HG03064 (cell line): ENCODE measurements at regions not wholly inside any gene's neighbourhood (a gene's known extent, or its start where the extent isn't known, plus 50 kb on each side); places are given as distances from the start of the nearest gene placed in this dataset.

Experiments
- ATAC-seq: cut with Tn5 transposase; IDR thresholded peaks from one replicate; pipeline ENCODE4 v1.9.1; 2021; ENCODE audit warnings: low read depth; ENCODE audit not compliant: unreplicated experiment

GRCh38 chr15:47824147-47824546, 106.8 kb downstream of the SEMA6D start:
- ATAC-seq: no peak

- no peak for ATAC-seq
Observed at GRCh38 chr15:47829667-47830066, 112.4 kb downstream of the SEMA6D start.

- ATAC-seq: no peak
Observed at GRCh38 chr15:47834093-47834492, 116.8 kb downstream of the SEMA6D start.

GRCh38 chr15:47839233-47839825, 122.0 kb downstream of the SEMA6D start:
- ATAC-seq: no peak

GRCh38 chr15:47843124-47843663, 125.9 kb downstream of the SEMA6D start:
- no peak for ATAC-seq

GRCh38 chr15:47844437-47844836, 127.1 kb downstream of the SEMA6D start:
- no peak for ATAC-seq

- ATAC-seq: no peak
Observed at GRCh38 chr15:47846128-47846868, 129.0 kb downstream of the SEMA6D start.

GRCh38 chr15:47846876-47847275, 129.6 kb downstream of the SEMA6D start:
- ATAC-seq: no peak

- ATAC-seq: no peak
Observed at GRCh38 chr15:47856071-47856470, 138.8 kb downstream of the SEMA6D start.

- ATAC-seq: no peak
Observed at GRCh38 chr15:47857014-47857775, 139.9 kb downstream of the SEMA6D start.

- no peak for ATAC-seq
Observed at GRCh38 chr15:47857776-47858167, 140.5 kb downstream of the SEMA6D start.

GRCh38 chr15:47861111-47861903, 144.0 kb downstream of the SEMA6D start:
- no peak for ATAC-seq

GRCh38 chr15:47862402-47862801, 145.1 kb downstream of the SEMA6D start:
- ATAC-seq: no peak

GRCh38 chr15:47866446-47866845, 149.1 kb downstream of the SEMA6D start:
- ATAC-seq: no peak

GRCh38 chr15:47870300-47870955, 153.1 kb downstream of the SEMA6D start:
- no peak for ATAC-seq

- ATAC-seq: no peak
Observed at GRCh38 chr15:47870956-47871625, 153.8 kb downstream of the SEMA6D start.

- no peak for ATAC-seq
Observed at GRCh38 chr15:47872208-47872607, 154.9 kb downstream of the SEMA6D start.

- no peak for ATAC-seq
Observed at GRCh38 chr15:47872869-47873432, 155.6 kb downstream of the SEMA6D start.

GRCh38 chr15:47876986-47877385, 159.7 kb downstream of the SEMA6D start:
- no peak for ATAC-seq
